WERI-Rb-1 (cell line): ENCODE measurements at regions not wholly inside any gene's neighbourhood (a gene's known extent, or its start where the extent isn't known, plus 50 kb on each side); places are given as distances from the start of the nearest gene placed in this dataset.

Experiments
- DNase-seq: peaks from one replicate; pipeline ENCODE4 v3.0.0-alpha.2; 2020
- H3K27ac ChIP-seq: fragments of 250-450 bp; sonication (Bioruptor Pico); 2 replicates; pipeline ENCODE4 v1.5.1; 2020; ENCODE audit warnings: mild to moderate bottlenecking, moderate library complexity
- H3K27me3 ChIP-seq: fragments of 250-450 bp; sonication (Bioruptor Pico); 2 replicates; pipeline ENCODE4 v1.5.1; 2021; ENCODE audit warnings: mild to moderate bottlenecking, low read depth, moderate library complexity; ENCODE audit not compliant: insufficient read depth, severe bottlenecking
- H3K36me3 ChIP-seq: fragments of 250-450 bp; sonication (Bioruptor Pico); 2 replicates; pipeline ENCODE4 v1.5.1; 2020; ENCODE audit warnings: mild to moderate bottlenecking, moderate library complexity
- H3K4me3 ChIP-seq: 2 replicates; pipeline ENCODE4 v1.5.1; 2011; ENCODE audit warnings: low read depth, mild to moderate bottlenecking, control low read depth, low read length
- H3K9me3 ChIP-seq: fragments of 250-450 bp; sonication (Bioruptor Pico); 2 replicates; pipeline ENCODE4 v1.5.1; 2021; ENCODE audit warnings: mild to moderate bottlenecking, moderate library complexity; ENCODE audit not compliant: severe bottlenecking
- TF ChIP-seq, protein P1 (sequence below): IDR thresholded peaks from 2 replicates; pipeline ENCODE4 v1.5.1; 2011; ENCODE audit warnings: low read depth, mild to moderate bottlenecking, control low read depth, inconsistent platforms, low read length

DNA sequence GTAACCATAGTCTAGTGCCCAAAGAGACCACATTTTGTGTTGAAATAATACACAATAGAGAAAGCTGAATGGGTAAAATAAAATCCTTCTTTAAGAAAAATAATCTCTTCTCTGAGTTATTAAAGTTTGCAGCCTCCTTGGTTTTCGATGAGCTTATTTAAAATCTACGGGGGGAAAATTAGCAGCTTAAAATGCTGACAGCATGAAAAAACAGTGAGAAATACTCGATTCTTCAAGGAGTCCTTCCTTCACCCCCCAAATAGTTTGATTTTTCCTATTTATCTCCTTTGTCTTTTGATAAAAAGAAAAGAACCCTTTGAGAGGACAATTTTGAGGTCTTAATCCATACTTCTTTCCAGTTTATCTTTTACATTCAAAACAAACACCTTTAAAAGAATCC, 394.0 kb upstream of the B3GALT2 start:
- TF ChIP-seq, protein P1, sequence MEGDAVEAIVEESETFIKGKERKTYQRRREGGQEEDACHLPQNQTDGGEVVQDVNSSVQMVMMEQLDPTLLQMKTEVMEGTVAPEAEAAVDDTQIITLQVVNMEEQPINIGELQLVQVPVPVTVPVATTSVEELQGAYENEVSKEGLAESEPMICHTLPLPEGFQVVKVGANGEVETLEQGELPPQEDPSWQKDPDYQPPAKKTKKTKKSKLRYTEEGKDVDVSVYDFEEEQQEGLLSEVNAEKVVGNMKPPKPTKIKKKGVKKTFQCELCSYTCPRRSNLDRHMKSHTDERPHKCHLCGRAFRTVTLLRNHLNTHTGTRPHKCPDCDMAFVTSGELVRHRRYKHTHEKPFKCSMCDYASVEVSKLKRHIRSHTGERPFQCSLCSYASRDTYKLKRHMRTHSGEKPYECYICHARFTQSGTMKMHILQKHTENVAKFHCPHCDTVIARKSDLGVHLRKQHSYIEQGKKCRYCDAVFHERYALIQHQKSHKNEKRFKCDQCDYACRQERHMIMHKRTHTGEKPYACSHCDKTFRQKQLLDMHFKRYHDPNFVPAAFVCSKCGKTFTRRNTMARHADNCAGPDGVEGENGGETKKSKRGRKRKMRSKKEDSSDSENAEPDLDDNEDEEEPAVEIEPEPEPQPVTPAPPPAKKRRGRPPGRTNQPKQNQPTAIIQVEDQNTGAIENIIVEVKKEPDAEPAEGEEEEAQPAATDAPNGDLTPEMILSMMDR = no peak
- Histone ChIP-seq H3K27me3 (no peaks in the 10 kb centered on the region), H3K4me3 (no peak overlapping the region), H3K9me3 (no peaks in the 10 kb centered on the region), H3K27ac (no peak overlapping the region), H3K36me3 (no peaks in the 10 kb centered on the region)
- DNase-seq = no peak

DNA sequence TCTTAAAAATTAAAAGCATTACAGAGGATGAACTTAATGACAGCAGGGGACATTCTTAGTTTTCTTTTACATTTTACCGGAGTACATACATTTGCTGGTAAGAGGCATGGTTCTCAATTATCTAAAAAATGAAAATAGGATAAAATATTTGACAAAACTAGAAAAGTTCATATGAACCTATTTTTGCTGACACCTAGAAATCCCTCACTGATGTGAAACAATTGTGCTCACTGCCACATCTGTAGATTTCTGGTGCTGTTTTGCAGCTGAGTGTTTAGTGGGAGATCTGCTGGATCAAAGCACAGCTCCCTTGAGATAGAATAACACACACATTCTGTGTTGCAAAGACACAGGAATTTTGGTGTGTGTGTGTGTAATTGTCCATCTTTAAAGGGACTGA, 392.9 kb upstream of the B3GALT2 start:
- Histone ChIP-seq H3K27ac (no peak overlapping the region), H3K4me3 (no peak overlapping the region), H3K36me3 (no peaks in the 10 kb centered on the region), H3K9me3 (no peaks in the 10 kb centered on the region), H3K27me3 (no peaks in the 10 kb centered on the region)
- TF ChIP-seq, protein P1 = no peak
- DNase-seq = no peak

DNA sequence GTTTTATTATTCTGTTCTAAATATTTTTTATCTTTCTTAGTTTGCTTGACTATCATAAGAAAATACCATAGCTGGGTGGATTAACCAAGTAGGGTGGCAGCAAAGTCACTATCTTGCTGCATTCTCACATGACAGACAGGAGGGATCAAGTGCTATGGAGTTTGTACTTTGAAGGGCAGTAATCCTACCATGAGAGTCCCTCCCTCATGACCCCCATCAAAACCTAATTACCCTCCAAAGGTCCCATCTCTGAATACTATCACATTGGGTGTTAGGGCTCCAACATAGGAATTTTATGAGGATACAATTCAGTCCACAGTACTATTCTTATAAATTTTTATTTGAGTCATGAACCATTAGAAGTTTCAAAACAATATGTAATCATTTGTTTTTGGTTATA, 388.5 kb upstream of the B3GALT2 start:
- Histone ChIP-seq H3K4me3 (no peak overlapping the region), H3K27me3 (no peaks in the 10 kb centered on the region), H3K9me3 (no peaks in the 10 kb centered on the region), H3K36me3 (no peaks in the 10 kb centered on the region), H3K27ac (no peak overlapping the region)
- DNase-seq = no peak
- TF ChIP-seq, protein P1 = no peak

DNA sequence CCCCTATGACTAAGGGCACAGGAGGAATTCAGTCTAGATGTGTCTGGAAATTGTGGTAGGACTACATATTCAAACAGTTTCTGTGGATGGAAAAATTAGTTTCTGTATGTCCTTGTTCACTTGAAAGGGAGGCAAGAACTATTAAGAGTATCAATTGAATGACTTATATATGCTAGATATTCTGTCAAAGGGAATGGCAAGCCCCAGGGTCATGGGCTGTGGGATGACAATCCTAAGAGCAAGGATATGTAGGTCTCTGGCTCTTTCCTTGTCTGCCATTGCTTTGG, 383.5 kb upstream of the B3GALT2 start:
- no peak for DNase-seq
- no peak overlapping the region for H3K27ac ChIP-seq
- TF ChIP-seq, protein P1 = no peak
- no peaks in the 10 kb centered on the region for H3K36me3 ChIP-seq
- no peaks in the 10 kb centered on the region for H3K9me3 ChIP-seq
- no peak overlapping the region for H3K4me3 ChIP-seq
- no peaks in the 10 kb centered on the region for H3K27me3 ChIP-seq

DNA sequence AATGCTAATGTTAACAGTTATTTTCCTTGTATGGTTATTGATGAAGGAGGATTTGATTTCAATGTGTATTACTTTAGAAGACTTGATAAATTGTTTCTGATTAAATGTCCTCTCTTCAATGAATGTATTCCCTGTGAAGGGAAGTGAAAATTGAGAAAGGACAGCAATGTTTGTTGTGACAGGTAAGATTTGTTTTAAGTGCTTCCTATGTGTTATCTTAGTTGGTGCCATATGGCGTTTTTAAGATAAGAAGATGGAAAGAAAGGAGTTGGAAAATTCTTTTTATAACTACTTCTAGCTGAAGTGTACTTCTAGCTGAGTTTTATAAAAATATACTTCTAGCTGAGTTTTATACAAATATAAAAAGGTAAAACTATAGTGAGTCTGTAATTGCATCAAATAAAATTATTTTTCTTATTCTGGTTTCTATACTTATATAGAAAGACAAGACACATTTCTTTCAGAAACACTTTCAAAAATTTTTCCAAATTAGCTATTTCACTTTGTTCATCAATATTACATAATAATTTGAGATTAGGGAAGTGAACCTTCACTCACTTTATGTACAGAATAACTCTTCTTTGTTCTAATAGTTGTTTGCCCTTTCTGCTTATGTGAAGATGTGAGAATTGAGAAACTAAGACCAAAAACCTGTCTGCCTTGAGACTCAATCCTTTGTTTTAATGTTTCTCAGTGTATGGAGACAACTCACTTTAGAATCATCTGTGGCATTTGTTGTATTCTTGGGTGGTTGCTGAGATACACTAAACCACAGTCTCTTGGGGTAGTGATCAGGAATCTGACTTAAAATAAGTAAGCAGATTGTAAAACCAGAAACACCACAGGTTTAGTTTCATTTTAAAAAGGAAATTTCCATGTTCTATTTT, 382.9 kb upstream of the B3GALT2 start:
- Histone ChIP-seq H3K27me3 (no peaks in the 10 kb centered on the region), H3K36me3 (no peaks in the 10 kb centered on the region), H3K9me3 (no peaks in the 10 kb centered on the region), H3K4me3 (no peak overlapping the region), H3K27ac (no peak overlapping the region)
- no peak for DNase-seq
- TF ChIP-seq, protein P1 = no peak

DNA sequence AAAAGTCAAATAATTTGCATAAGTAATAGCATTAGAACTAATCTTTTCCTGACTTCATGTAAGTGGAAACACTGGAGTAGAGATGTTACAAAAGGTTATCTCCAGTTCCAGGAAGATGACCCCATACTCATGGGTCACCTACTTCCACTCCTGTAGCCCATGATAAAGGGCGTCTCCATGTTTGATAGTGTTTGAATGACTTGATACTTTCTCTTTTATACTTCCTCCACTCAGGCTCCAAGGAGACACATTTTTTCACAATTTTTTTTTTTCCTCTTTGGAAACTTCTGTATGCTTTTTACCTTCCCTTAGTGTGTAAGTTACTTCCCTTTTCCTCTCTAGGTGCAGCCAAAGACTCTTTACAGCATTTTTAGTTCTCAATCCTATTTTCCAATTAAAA, 382.1 kb upstream of the B3GALT2 start:
- Histone ChIP-seq H3K27me3 (no peaks in the 10 kb centered on the region), H3K9me3 (no peaks in the 10 kb centered on the region), H3K27ac (no peak overlapping the region), H3K4me3 (no peak overlapping the region), H3K36me3 (no peaks in the 10 kb centered on the region)
- DNase-seq = no peak
- TF ChIP-seq, protein P1 = no peak
